ENCODE measurements at regions not wholly inside any gene's neighbourhood (a gene's known extent, or its start where the extent isn't known, plus 50 kb on each side); places are given as distances from the start of the nearest gene placed in this dataset.

DNA sequence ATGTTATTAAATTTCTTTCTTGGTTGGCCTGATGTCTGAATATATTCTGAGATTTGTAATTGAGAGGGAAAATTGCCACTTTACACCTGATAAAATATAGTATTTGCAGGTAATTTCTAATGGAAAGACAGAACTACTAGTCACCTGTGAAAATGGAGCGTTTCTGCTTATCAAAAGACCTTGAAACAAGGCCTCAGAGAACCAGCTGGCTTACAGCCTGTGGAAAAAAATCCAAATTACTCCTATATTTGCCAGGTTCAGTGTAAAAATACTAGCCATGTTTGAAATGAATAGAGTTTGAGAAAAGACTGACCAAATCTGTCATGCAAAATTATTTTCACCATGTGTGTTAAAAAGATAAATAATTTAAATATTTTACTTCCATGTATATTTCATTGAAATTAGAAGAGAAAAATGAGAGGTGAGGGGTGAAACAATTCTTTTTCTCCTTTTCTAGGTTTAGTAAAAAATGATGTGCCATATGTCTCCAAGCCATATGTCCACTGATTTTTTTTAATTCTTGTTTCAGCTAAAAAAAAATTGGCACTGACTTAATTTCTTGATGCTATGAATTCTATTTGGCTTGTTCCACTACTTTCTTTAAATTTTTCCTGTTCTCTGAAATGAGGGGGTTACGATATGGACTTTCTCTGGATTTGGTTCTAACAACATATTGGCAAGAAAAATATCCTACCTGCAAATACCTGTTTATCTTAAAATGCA, 464.9 kb downstream of the GRXCR1 start:
- no peak for FAIRE-seq
- no peak for DNase-seq (ENCODE audit: insufficient read length, low spot score)
- TF ChIP-seq, protein P1, sequence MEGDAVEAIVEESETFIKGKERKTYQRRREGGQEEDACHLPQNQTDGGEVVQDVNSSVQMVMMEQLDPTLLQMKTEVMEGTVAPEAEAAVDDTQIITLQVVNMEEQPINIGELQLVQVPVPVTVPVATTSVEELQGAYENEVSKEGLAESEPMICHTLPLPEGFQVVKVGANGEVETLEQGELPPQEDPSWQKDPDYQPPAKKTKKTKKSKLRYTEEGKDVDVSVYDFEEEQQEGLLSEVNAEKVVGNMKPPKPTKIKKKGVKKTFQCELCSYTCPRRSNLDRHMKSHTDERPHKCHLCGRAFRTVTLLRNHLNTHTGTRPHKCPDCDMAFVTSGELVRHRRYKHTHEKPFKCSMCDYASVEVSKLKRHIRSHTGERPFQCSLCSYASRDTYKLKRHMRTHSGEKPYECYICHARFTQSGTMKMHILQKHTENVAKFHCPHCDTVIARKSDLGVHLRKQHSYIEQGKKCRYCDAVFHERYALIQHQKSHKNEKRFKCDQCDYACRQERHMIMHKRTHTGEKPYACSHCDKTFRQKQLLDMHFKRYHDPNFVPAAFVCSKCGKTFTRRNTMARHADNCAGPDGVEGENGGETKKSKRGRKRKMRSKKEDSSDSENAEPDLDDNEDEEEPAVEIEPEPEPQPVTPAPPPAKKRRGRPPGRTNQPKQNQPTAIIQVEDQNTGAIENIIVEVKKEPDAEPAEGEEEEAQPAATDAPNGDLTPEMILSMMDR (IDR thresholded peaks at IDR 0.05; ENCODE audit: insufficient read depth, missing control alignments): no peak

DNA sequence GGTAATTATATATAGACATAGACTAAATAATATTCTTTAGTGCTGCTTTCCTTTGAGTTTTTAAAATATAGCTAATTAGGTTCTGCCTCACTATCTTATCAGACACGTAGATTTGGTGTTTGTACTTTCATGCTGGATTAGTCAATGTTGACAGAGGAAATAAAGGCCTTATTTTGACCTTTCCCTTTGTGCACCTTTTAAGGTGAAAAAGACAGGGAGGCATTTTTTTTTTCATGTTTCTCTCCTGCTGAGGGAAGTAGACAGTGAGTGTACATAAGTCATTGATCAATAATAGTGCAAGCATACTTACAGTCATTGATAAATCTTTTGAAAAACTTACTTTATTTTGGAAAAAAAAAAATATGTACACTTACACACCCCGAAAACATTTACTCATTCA, 467.8 kb downstream of the GRXCR1 start:
- FAIRE-seq: no peak
- DNase-seq (ENCODE audit: insufficient read length, low spot score): no peak
- TF ChIP-seq, protein P1 (IDR thresholded peaks at IDR 0.05; ENCODE audit: insufficient read depth, missing control alignments): no peak

DNA sequence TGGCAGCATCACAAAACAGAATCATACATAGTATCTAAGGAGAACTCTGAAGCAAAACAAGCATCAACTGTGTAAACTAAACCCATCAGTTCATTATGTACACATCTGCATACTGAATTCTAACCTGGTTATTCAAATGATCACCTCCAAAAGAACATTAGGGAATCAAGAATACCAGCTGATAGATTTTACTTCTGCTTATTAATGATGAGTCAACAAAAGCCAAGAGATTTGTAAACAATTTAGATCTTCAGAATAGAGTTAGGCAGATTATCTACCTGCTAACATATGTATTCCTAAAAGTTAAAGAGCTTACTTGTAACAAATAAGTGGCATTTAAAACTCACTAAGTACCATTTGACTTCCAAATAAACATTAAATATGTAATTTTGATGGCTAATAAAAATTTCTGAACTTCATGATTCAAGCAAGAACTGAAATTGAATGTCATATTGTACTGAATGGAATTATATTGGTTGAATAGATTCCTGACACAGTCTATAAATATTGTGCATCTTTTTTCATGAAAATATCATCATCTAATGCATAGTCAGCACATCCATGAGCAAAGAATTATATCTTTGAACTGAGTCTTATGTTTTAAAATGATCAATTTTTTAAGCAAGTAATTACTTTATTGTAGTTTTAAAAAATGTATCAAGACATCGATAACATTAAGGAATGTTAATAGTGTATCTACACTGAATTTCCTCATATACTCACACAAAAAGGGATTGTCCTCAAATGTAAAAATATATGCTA, 470.5 kb downstream of the GRXCR1 start:
- TF ChIP-seq, protein P1 (IDR thresholded peaks at IDR 0.05; ENCODE audit: insufficient read depth, missing control alignments): no peak
- DNase-seq (ENCODE audit: insufficient read length, low spot score): no peak
- FAIRE-seq: no peak

DNA sequence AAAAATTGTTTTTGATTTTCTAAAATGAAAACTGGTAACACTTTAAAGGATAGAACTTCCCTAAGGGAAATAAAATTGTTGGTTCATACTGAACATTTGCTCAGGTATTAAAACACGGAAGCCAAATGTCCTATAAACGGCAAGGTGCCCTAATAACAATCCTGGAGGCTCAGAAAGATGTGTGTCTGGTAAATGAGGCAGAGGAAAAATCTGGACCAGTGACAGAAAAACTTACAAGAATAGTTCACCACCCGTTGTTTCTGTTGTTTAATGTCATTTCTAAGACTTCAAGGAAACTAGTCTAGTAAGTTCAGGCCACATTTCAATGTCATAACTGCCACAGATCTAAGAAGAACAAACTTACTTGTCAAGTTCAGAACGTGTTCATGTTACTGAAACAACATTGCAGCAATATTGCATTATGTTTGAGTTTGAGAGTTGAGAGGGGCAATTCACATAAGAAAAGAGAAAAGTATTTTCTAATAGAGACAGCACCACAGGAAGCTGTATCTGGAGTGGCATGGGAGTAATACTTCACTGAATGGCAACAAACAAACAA, 476.6 kb downstream of the GRXCR1 start:
- TF ChIP-seq, protein P1 (IDR thresholded peaks at IDR 0.05; ENCODE audit: insufficient read depth, missing control alignments): no peak
- peak; percentile 11 for FAIRE-seq
- DNase-seq (ENCODE audit: insufficient read length, low spot score): no peak

DNA sequence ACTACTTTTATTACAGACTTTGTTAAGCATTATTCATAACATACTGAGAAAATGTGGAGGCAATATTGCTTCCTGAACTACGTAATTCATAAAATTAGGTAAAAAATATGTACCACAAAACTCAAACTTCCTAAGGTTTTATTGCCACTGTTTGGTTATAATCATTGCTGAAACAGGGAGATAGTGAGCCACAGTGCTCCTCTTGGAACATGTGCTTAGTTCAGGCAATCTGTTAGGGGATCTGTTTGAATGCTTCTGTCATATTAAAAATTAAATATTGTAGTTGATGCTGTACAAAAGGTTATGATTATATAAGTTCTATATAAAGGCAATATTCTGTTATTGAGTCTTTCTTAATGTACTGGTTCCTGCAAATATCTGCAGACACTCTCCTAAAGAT, 480.7 kb downstream of the GRXCR1 start:
- FAIRE-seq (no peak), DNase-seq (ENCODE audit: insufficient read length, low spot score) (no peak)
- TF ChIP-seq, protein P1 (IDR thresholded peaks at IDR 0.05; ENCODE audit: insufficient read depth, missing control alignments): no peak

DNA sequence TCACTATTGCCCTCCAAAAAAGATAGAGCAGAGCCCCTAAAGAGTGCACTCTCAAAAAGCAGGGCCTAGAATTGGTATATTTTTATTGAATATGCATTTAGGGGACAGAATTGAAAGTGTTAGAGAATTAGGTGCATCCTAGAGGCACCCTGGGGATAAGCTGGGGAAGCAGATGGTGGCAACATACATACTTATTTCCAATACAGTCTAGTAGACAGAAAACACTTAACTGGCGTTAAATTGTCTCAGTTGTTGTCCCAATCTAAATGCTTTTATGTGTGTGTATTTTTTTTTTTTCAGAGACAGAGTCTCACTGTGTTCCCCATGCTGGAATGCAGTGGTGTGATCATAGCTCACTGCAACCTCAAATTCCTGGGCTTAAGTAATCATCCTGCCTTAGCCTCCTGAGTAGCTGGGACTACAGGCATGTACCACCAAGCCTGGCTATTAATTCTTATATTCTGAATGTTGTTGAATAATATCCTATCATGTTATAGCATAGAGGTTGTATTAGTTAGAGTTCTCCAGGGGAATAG, 481.8 kb downstream of the GRXCR1 start:
- DNase-seq (ENCODE audit: insufficient read length, low spot score) (no peak), FAIRE-seq (no peak)
- TF ChIP-seq, protein P1 (IDR thresholded peaks at IDR 0.05; ENCODE audit: insufficient read depth, missing control alignments): no peak
